Right lobe of liver (tissue), 4 donors: ENCODE measurements at regions not wholly inside any gene's neighbourhood (a gene's known extent, or its start where the extent isn't known, plus 50 kb on each side); places are given as distances from the start of the nearest gene placed in this dataset.

Source experiments
- POLR2A ChIP-seq: fragments of 450-650 bp; IDR thresholded peaks from one replicate; pipeline ENCODE4 v1.6.1; 2017; ENCODE audit warnings: antibody characterized with exemption, mild to moderate bottlenecking
- TF ChIP-seq, protein P1 (sequence below), 4 donors: fragments of 200-600 bp in 3 of 4; fragments of 450-650 bp in 1 of 4; IDR thresholded peaks; one replicate each; pipeline versions ENCODE4 v1.5.1 to v1.8.0; 2016 to 2022; ENCODE audit warnings: antibody characterized with exemption in 4 of 4, mild to moderate bottlenecking in 2 of 4
- donor health status: DM: no; HTN: no; CAD: no.
- donor health status: DM: no; HTN: no; CAD: no.
- donor health status: DM: no; HTN: yes; CAD: no.

DNA sequence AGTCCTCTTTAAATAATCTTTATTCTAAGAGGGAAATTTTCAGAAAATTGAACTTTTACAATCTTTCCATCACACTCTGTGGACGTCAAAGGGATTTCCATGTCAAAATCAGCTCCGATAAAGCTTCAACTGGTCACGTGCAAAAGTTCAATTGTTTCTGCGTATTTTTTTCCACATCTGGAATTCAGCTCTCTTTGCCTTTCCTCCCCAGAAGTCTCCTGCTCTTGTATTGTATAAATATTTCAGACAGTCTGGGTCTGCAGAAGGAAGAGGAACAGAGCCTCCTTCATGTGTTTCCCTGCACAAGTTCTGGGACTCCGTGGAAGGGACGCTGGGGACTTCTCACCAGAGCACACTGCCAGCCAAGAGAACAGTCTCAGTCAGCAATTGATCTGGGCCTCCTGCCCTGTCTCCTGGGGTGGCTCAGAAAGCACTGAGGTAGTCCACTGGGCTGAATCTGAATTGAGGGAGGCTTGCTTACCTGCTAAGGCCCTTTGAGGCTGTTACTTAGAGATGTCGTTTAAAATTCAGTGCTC is 251.5 kb downstream of the TFCP2L1 start:
- TF ChIP-seq, protein P1, sequence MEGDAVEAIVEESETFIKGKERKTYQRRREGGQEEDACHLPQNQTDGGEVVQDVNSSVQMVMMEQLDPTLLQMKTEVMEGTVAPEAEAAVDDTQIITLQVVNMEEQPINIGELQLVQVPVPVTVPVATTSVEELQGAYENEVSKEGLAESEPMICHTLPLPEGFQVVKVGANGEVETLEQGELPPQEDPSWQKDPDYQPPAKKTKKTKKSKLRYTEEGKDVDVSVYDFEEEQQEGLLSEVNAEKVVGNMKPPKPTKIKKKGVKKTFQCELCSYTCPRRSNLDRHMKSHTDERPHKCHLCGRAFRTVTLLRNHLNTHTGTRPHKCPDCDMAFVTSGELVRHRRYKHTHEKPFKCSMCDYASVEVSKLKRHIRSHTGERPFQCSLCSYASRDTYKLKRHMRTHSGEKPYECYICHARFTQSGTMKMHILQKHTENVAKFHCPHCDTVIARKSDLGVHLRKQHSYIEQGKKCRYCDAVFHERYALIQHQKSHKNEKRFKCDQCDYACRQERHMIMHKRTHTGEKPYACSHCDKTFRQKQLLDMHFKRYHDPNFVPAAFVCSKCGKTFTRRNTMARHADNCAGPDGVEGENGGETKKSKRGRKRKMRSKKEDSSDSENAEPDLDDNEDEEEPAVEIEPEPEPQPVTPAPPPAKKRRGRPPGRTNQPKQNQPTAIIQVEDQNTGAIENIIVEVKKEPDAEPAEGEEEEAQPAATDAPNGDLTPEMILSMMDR (IDR thresholded peaks at IDR 0.05) = no peak
- no peak for TF ChIP-seq POLR2A
